ENCODE measurements at regions not wholly inside any gene's neighbourhood (a gene's known extent, or its start where the extent isn't known, plus 50 kb on each side); places are given as distances from the start of the nearest gene placed in this dataset.
A peak's percentile ranks its signal among the peaks of the same experiment; 100 is the strongest.

GRCh38 chr5:174159327-174160114 lies 114.0 kb downstream of the NSG2 start:
- DNase-seq: no peak

GRCh38 chr5:174165406-174165805 lies 119.9 kb downstream of the NSG2 start:
- no peak for DNase-seq

- DNase-seq: no peak
Observed at GRCh38 chr5:174166231-174167079, 120.9 kb downstream of the NSG2 start.

GRCh38 chr5:174167080-174167910 lies 121.8 kb downstream of the NSG2 start:
- DNase-seq: no peak

GRCh38 chr5:174172152-174172551 lies 126.6 kb downstream of the NSG2 start:
- peak; percentile 30 for DNase-seq

GRCh38 chr5:174172566-174172965 lies 127.1 kb downstream of the NSG2 start:
- no peak for DNase-seq

GRCh38 chr5:174173766-174174165 lies 128.3 kb downstream of the NSG2 start:
- no peak for DNase-seq

- no peak for DNase-seq
Observed at GRCh38 chr5:174175716-174176268, 130.3 kb downstream of the NSG2 start.

- DNase-seq: no peak
Observed at GRCh38 chr5:174176511-174176910, 131.0 kb downstream of the NSG2 start.

GRCh38 chr5:174177531-174177930 lies 132.0 kb downstream of the NSG2 start:
- DNase-seq: no peak

- DNase-seq: no peak
Observed at GRCh38 chr5:174177976-174178605, 132.6 kb downstream of the NSG2 start.

- no peak for DNase-seq
Observed at GRCh38 chr5:174180639-174181038, 135.1 kb downstream of the NSG2 start.

- no peak for DNase-seq
Observed at GRCh38 chr5:174182111-174182510, 136.6 kb downstream of the NSG2 start.

GRCh38 chr5:174183701-174184100 lies 138.2 kb downstream of the NSG2 start:
- no peak for DNase-seq

- no peak for DNase-seq
Observed at GRCh38 chr5:174185506-174185905, 140.0 kb downstream of the NSG2 start.

GRCh38 chr5:174186096-174186695 lies 140.7 kb downstream of the NSG2 start:
- no peak for DNase-seq

GRCh38 chr5:174187001-174187400 lies 141.5 kb downstream of the NSG2 start:
- no peak for DNase-seq

GRCh38 chr5:174187481-174187880 lies 142.0 kb downstream of the NSG2 start:
- no peak for DNase-seq

- DNase-seq: no peak
Observed at GRCh38 chr5:174188295-174188694, 142.8 kb downstream of the NSG2 start.

GRCh38 chr5:174189654-174190541 lies 144.4 kb downstream of the NSG2 start:
- DNase-seq: peak; percentile 52

All from left kidney (tissue), 1 donor.